ENCODE measurements at regions not wholly inside any gene's neighbourhood (a gene's known extent, or its start where the extent isn't known, plus 50 kb on each side); places are given as distances from the start of the nearest gene placed in this dataset.

GRCh38 chr4:7132730-7133582 is 59.4 kb upstream of the SORCS2 start:
- no peak for TF ChIP-seq CTCF (IDR thresholded peaks at IDR 0.05; ENCODE audit: insufficient read depth, low read depth, low read length)
- TF ChIP-seq EZH2 (IDR thresholded peaks at IDR 0.05; ENCODE audit: insufficient read depth, low read length): no peak

Data from astrocyte (in vitro differentiated cells and primary cell).